AG20443 (cell line): ENCODE measurements at regions not wholly inside any gene's neighbourhood (a gene's known extent, or its start where the extent isn't known, plus 50 kb on each side); places are given as distances from the start of the nearest gene placed in this dataset.
"Not testable (repeated sequence)": the region's sequence is repeated elsewhere in the genome, so short reads cannot be mapped to it uniquely, and the experiment has no call there.

Source experiments
- DNase-seq: peaks from one replicate; pipeline ENCODE4 v3.0.0; 2012; ENCODE audit warnings: low spot score, mixed read lengths

DNA sequence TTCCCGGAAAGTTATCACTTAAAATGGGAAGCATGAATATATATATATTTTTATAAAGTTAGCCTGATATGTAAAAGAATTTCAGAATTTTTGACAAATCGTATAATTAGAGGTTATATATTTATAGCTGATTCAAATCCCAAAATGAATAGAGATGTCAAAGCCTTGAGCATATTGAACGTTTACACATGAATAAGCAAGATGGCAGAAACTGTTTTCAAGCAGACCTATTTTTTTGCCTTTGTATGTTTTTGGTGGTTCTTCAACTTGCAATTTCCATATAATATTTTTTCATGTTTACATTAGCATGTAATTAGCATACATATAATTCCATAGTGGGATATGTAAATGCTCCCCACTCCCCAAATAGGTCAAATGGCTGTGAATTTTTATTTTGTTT, 189.9 kb downstream of the PRL start:
- DNase-seq, result no peak

- DNase-seq, result peak; percentile 8
These were observed 188.6 kb downstream of the PRL start for GRCh38 chr6:22108199-22108598.

- DNase-seq, result no peak
These were observed 186.8 kb downstream of the PRL start for GRCh38 chr6:22110061-22110460.

DNA sequence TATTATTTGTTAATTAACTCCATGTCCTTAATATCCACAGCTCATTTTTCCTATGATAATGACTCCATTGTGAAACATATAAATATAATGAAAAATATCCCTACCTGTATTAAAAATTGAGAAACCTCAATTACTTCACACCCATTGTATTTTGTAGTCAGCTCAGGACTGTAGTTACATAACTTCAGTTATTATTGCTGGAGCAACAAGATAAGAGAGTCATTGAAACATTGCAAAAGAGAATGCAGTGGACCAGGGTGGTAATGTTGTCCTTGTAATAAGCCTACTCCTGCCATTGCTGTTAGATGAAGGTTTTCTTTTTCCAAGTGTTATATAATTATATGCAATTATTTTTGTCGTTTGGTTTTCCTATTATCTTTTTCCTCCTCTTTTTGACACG, 184.4 kb downstream of the PRL start:
- no peak for DNase-seq

GRCh38 chr6:22113026-22113766, 183.6 kb downstream of the PRL start:
- peak; percentile 86 for DNase-seq

GRCh38 chr6:22115559-22115958, 181.3 kb downstream of the PRL start:
- no peak for DNase-seq

DNA sequence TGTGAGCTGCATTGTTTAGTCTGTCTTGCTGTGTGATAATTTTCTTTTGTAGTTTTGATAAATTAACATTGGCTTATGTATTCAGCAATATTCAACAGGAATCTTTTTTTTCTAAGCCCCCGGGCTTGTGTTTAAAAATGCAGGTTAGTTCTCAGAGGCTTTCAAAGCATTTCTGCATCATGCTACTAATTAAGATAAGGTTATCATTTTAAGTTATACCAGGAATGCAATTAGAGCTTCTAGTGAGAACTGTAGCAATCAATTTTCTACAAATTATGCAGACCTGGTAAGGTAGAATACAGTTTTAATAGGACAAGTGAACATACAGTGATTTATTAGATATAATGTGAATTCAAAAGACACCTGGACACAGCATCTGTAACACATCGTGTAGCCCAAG, 179.2 kb downstream of the PRL start:
- DNase-seq, result no peak

GRCh38 chr6:22119500-22119899, 177.3 kb downstream of the PRL start:
- no peak for DNase-seq

- DNase-seq, result no peak
These were observed 172.1 kb downstream of the PRL start for GRCh38 chr6:22124756-22125155.

DNA sequence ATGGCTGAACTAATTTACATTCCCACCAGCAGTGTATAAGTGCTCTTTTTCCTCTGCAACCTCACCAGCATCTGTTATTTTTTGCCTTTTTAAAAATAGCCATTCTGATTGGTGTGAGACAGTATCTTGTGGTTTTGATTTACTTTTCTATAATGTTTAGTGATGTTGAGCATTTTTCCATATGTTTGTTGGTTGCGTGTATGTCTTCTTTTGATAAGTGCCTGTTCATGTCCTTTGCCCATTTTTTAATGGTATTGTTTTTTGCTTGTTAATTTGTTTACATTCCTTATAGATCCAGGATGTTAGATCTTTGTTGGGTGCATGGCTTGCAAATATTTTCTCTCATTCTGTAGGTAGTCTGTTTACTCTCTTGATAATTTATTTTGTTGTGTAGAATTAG, 169.9 kb downstream of the PRL start:
- no peak for DNase-seq

- DNase-seq, result no peak
These were observed 167.1 kb downstream of the PRL start for GRCh38 chr6:22129751-22130150.

DNA sequence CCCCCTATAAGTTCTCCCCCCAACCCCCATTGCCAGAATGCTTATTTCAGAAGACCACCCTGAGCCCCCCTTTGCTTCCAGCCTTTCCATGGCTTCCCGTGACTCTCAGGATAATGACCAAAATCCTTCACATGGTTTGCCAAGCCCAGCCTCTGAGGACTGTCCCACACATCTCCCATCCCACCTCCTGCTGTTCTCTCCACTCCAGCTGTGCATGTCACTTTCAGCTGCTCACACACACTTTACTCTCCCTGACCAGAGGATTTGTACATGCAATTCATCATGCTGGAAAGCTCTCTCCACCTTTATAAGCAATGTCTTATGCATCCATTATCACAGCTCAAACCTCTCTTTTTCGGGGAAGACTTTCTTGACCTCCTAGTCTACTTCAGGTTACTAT, 164.2 kb downstream of the PRL start:
- DNase-seq, result no peak

DNA sequence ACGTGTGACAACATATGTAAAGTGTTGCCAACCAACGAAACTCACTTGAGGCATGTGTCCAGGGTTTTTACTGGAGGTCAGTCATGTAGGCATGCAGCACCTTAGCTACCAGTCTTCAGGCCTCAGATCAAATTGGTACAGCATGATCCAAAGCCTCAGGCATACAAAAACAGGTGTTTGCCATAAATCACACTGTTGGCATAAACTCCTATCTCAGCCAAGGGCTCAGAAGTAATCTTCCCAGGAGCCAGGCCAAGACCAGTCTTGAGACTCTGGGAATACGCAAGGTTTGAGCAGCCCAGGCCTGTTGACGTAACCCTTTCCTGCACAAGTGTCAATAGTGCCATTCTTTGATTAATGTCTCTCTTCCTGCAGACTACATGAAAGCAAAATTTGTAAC, 163.5 kb downstream of the PRL start:
- no peak for DNase-seq

- DNase-seq, result no peak
These were observed 162.5 kb downstream of the PRL start for GRCh38 chr6:22134308-22134707.

DNA sequence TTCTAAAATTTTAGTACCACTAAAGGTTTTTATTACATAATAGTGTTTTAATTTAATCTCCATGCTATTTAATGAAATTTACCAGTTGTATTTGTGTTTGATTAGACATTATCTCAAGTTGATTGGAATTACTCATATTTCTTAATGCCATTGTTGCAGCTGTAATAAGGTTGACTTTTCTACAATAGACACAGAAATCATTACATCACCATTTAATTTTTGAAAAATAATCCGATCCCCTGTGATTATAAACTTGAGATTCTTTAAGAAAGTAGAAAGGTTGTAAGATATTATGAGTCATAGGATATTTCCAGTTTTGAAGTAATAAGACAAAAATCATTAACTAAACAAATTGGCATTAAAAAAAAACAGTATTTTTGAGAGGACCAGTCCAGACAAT, 161.4 kb downstream of the PRL start:
- DNase-seq, result no peak

DNA sequence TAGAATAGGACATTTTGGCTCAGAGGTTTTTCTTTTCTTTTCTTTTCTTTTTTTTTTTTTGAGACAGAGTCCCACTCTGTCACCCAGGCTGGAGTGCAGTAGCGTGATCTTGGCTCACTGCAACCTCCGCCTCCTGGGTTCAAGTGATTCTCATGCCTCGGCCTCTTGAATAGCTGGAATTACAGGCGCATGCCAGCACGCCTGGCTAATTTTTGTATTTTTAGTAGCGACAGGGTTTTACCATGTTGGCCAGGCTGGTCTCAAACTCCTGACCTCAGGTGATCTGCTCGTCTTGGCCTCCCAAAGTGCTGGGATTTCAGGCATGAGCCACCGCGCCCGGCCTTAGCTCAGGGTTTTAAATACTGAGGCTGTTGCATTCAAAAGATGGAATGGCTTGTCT, 156.1 kb downstream of the PRL start:
- DNase-seq, result not testable (repeated sequence)

DNA sequence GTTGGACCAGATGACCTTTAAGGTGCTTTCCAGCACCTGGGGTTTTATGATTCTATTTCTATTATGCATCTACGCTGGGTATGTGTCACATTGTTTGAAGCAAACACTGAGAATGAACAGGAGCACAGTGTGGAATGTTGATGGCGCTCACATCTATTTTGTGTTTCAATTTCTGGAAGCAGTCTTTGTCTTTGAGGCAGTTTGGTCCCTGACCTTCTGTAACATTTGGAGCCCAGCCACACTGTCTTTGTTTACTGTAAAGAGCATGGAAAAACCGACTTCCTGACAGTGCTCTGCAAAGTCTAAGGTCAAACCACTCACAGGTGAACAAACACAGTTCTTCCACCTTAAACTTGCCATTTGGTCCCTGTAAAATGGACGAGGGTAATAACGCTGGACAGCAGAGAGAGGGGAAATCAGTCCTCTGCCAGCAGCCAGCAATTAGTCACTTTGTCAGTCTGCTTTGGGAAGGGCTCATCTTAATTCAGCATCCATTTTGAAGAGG, 155.5 kb downstream of the PRL start:
- DNase-seq, result no peak

GRCh38 chr6:22142856-22143255, 154.0 kb downstream of the PRL start:
- no peak for DNase-seq

DNA sequence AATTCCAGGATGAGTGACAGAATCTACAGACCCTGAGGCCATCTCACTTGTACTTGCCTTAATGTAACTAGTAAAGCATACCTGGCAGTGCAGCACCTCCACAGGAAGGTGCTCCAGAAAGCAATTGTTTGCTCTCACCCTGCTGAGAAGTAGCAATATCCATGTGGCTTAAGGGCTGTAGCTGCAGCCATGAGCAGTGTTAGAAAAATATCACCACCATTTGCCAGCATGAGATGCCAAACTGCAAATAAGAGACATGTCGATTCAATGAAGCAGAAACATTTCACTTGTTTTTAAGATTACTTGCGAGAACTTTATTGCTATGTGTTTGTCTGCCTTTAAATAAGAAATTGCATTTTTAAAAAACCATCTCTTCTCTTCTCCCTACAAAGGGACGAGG, 151.5 kb downstream of the PRL start:
- DNase-seq, result no peak

- peak; percentile 56 for DNase-seq
These were observed 150.8 kb downstream of the PRL start for GRCh38 chr6:22145823-22146677.

- peak; percentile 16 for DNase-seq
These were observed 150.2 kb downstream of the PRL start for GRCh38 chr6:22146678-22146930.

DNA sequence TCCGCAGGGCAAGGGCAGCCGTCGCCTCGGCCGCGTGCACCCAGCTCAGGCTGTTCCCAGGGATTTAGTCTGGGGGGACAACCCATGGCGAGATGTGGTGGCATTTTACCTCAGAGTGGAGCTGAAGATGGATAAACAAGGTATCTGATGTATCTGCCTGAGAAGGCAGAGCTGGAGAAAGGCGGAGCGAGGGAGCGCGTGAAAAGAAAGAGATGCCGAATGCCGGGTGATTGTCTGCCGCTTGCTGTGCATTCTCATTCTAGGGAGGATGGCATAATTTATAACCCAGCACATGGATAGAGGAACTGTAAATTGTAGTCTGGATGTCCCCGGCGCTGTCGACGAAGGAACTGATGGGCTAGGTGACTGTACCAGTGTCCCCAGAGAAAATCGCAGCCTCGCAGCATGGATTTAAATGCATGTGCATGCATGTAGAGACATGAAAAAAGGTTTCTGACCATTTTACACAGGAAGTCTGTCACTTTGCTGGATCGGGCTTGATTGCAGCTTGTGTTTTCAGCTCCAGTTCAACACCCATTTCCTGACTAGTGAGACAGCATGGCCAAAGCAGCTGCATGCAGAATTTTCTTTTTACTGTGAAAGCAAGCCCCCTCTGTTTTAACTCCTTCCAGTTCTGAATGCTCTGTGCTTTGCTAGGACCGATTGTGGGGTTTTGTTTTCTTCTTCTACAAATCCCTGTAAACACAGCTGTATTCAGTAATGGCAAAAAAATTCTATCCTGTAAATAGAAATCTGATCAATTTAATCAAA, 149.7 kb downstream of the PRL start:
- peak; percentile 18 for DNase-seq
